Activated B cell treated with CpG ODN at 0.5 μM for 24 hours (primary cell): ENCODE measurements at regions not wholly inside any gene's neighbourhood (a gene's known extent, or its start where the extent isn't known, plus 50 kb on each side); places are given as distances from the start of the nearest gene placed in this dataset.

Experiments used
- ATAC-seq: fragments of 200-7000 bp; cut with Tn5 transposase; one replicate; pipeline ENCODE4 v1.10.0; 2021; ENCODE audit warnings: low read depth, mild to moderate bottlenecking, moderate library complexity
- CTCF ChIA-PET: fragments of 350-600 bp; sonication (Branson Sonifier 250); formaldehyde crosslinking; loops from one replicate; lab custom pipeline; 2021; ENCODE audit warnings: antibody characterized with exemption; lab: Charles Lee
- POLR2A ChIA-PET: fragments of 350-600 bp; sonication (Branson Sonifier 250); formaldehyde crosslinking; loops from one replicate; lab custom pipeline; 2021; ENCODE audit warnings: antibody characterized with exemption; lab: Charles Lee
- DNase-seq: peaks from one replicate; pipeline ENCODE4 v3.0.0; 2022
- H3K27ac Mint-ChIP-seq: one replicate; pipeline ENCODE4 v1.8.0; 2020; ENCODE audit warnings: mixed read lengths
- H3K27me3 Mint-ChIP-seq: one replicate; pipeline ENCODE4 v1.8.0; 2021; ENCODE audit warnings: mixed read lengths
- H3K36me3 Mint-ChIP-seq: one replicate; pipeline ENCODE4 v1.8.0; 2021; ENCODE audit warnings: low read depth, mixed read lengths
- H3K4me1 Mint-ChIP-seq: one replicate; pipeline ENCODE4 v1.8.0; 2021; ENCODE audit warnings: mixed read lengths
- H3K4me3 Mint-ChIP-seq: one replicate; pipeline ENCODE4 v1.8.0; 2020; ENCODE audit warnings: mild to moderate bottlenecking, mixed read lengths
- H3K9me3 Mint-ChIP-seq: one replicate; pipeline ENCODE4 v1.8.0; 2020; ENCODE audit warnings: mixed read lengths
- CTCF ChIP-seq: fragments of 200-600 bp; IDR thresholded peaks from one replicate; pipeline ENCODE4 v1.8.0; 2022; ENCODE audit warnings: antibody characterized with exemption, mild to moderate bottlenecking
- intact Hi-C: fragments of 100-400 bp; cut with micrococcal nuclease; formaldehyde crosslinking; loops from one replicate; pipeline ENCODE4 v1.15.1; 2024

- no peak for TF ChIP-seq CTCF
- intact Hi-C loops, result no loop called here
- CTCF ChIA-PET, result no interaction called here
- POLR2A ChIA-PET, result interaction anchor here (0.5 kb wide), 1 partner anchor 210 kb away, joined by 3 read pairs; no protein-coding TSS in a partner anchor
- no peaks in the 10 kb centered on the region for H3K9me3 Mint-ChIP-seq
- no peak overlapping the region for H3K4me3 Mint-ChIP-seq
- no peaks in the 10 kb centered on the region for H3K36me3 Mint-ChIP-seq
- DNase-seq (no peak), ATAC-seq (no peak)
- no peaks in the 10 kb centered on the region for H3K27me3 Mint-ChIP-seq
- H3K27ac Mint-ChIP-seq, result no peak overlapping the region
- H3K4me1 Mint-ChIP-seq, result peaks cover 13% of the 10 kb centered on the region
Observed at GRCh38 chr12:67436230-67436629, 167.1 kb downstream of the CAND1 start.

- TF ChIP-seq CTCF, result no peak
- no peak overlapping the region for H3K27ac Mint-ChIP-seq
- CTCF ChIA-PET, result no interaction called here
- peaks cover 20% of the 10 kb centered on the region for H3K4me1 Mint-ChIP-seq
- ATAC-seq (no peak), DNase-seq (no peak)
- no peaks in the 10 kb centered on the region for H3K9me3 Mint-ChIP-seq
- POLR2A ChIA-PET, result no interaction called here
- no peak overlapping the region for H3K4me3 Mint-ChIP-seq
- H3K27me3 Mint-ChIP-seq, result no peaks in the 10 kb centered on the region
- intact Hi-C loops, result no loop called here
- no peaks in the 10 kb centered on the region for H3K36me3 Mint-ChIP-seq
Observed at GRCh38 chr12:67437011-67437410, 167.9 kb downstream of the CAND1 start.

- Mint-ChIP-seq H3K27ac (no peak overlapping the region), H3K9me3 (no peaks in the 10 kb centered on the region), H3K27me3 (peaks cover 3% of the 10 kb centered on the region), H3K4me3 (no peak overlapping the region), H3K4me1 (peaks cover 9% of the 10 kb centered on the region), H3K36me3 (no peaks in the 10 kb centered on the region)
- DNase-seq (no peak), ATAC-seq (no peak)
- CTCF ChIA-PET, result interaction anchor here (0.5 to 1.6 kb wide), 3 partner anchors 17 to 503 kb away, joined by 3 to 6 read pairs (median 5); no protein-coding TSS in a partner anchor
- TF ChIP-seq CTCF, result no peak
- POLR2A ChIA-PET, result no interaction called here
- intact Hi-C loops, result loop anchor here (2.0 to 5.0 kb wide), 2 partner anchors 277 to 318 kb away; no protein-coding TSS in a partner anchor
Observed at GRCh38 chr12:67439611-67440010, 170.5 kb downstream of the CAND1 start.

- Mint-ChIP-seq H3K4me3 (peak overlapping the region; percentile 5), H3K9me3 (no peaks in the 10 kb centered on the region), H3K27me3 (peaks cover 3% of the 10 kb centered on the region), H3K36me3 (no peaks in the 10 kb centered on the region), H3K27ac (no peak overlapping the region), H3K4me1 (peaks cover 8% of the 10 kb centered on the region)
- DNase-seq (peak; percentile 56), ATAC-seq (peak; percentile 93)
- no peak for TF ChIP-seq CTCF
- ChIA-PET POLR2A (interaction anchor here (1.7 kb wide), 1 partner anchor 10 kb away, joined by 4 read pairs; no protein-coding TSS in a partner anchor), CTCF (interaction anchor here (0.9 to 1.5 kb wide), 5 partner anchors 86 to 501 kb away, joined by 3 to 11 read pairs (median 5); partner anchors contain the start of gene CAND1)
- intact Hi-C loops, result loop anchor here (1.0 to 5.0 kb wide), 4 partner anchors 86 to 501 kb away; no protein-coding TSS in a partner anchor
Observed at GRCh38 chr12:67441736-67442346, 172.7 kb downstream of the CAND1 start.

- H3K9me3 Mint-ChIP-seq, result no peaks in the 10 kb centered on the region
- H3K27ac Mint-ChIP-seq, result no peak overlapping the region
- intact Hi-C loops, result loop anchor here (1.0 to 5.0 kb wide), 2 partner anchors 86 to 315 kb away; no protein-coding TSS in a partner anchor
- CTCF ChIA-PET, result interaction anchor here (1.3 kb wide), 1 partner anchor 501 kb away, joined by 3 read pairs; no protein-coding TSS in a partner anchor
- ATAC-seq (no peak), DNase-seq (no peak)
- POLR2A ChIA-PET, result no interaction called here
- TF ChIP-seq CTCF, result no peak
- H3K4me1 Mint-ChIP-seq, result peaks cover 8% of the 10 kb centered on the region
- H3K4me3 Mint-ChIP-seq, result no peak overlapping the region
- peaks cover 3% of the 10 kb centered on the region for H3K27me3 Mint-ChIP-seq
- no peaks in the 10 kb centered on the region for H3K36me3 Mint-ChIP-seq
Observed at GRCh38 chr12:67442347-67442841, 173.2 kb downstream of the CAND1 start.
